H1 (cell line): ENCODE measurements at regions not wholly inside any gene's neighbourhood (a gene's known extent, or its start where the extent isn't known, plus 50 kb on each side); places are given as distances from the start of the nearest gene placed in this dataset.

Experiments
- CTCF ChIA-PET: fragments of 300-600 bp; sonication (Branson Sonifier 250); formaldehyde crosslinking; loops from one replicate; lab custom pipeline; 2021; ENCODE audit not compliant: partially characterized antibody; lab: Charles Lee
- POLR2A ChIA-PET: fragments of 300-600 bp; sonication (Branson Sonifier 250); formaldehyde crosslinking; loops from one replicate; lab custom pipeline; 2021; ENCODE audit warnings: inconsistent platforms; ENCODE audit not compliant: partially characterized antibody; lab: Charles Lee
- DNase-seq, 2 experiments: peaks; one replicate each; pipeline versions ENCODE4 v3.0.0 to v3.0.0-alpha.2; 2010 to 2022; ENCODE audit warnings: low spot score in 2 of 2, low read depth in 1 of 2, mixed read lengths in 1 of 2
- FAIRE-seq: peaks from 2 replicates; lab custom pipeline; 2011; peaks lifted over from hg19 to GRCh38; lab: Jason Lieb, UNC
- H2AFZ ChIP-seq: 2 replicates; pipeline ENCODE4 v1.8.1; 2012; ENCODE audit warnings: low read length, inconsistent platforms
- H2AK5ac ChIP-seq: 2 replicates; pipeline ENCODE4 v1.6.1; 2013; ENCODE audit warnings: low read depth, low read length
- H2BK120ac ChIP-seq: replicated peaks from 2 replicates; pipeline ENCODE3; 2013; ENCODE audit warnings: low read depth, low read length, inconsistent platforms
- H2BK12ac ChIP-seq: 2 replicates; pipeline ENCODE4 v1.6.1; 2013; ENCODE audit warnings: low read depth, low read length
- H2BK15ac ChIP-seq: 2 replicates; pipeline ENCODE4 v1.6.1; 2013; ENCODE audit warnings: low read length
- H2BK20ac ChIP-seq: 2 replicates; pipeline ENCODE4 v1.6.1; 2013; ENCODE audit warnings: low read length
- H2BK5ac ChIP-seq: 2 replicates; pipeline ENCODE4 v1.6.1; 2013; ENCODE audit warnings: low read depth, low read length
- H3K14ac ChIP-seq: 2 replicates; pipeline ENCODE4 v1.6.1; 2013; ENCODE audit warnings: inconsistent platforms; ENCODE audit not compliant: insufficient read length
- H3K18ac ChIP-seq: 2 replicates; pipeline ENCODE4 v1.6.1; 2013; ENCODE audit warnings: low read length; ENCODE audit errors: extremely low read depth
- H3K23ac ChIP-seq: 2 replicates; pipeline ENCODE4 v1.6.1; 2013; ENCODE audit warnings: inconsistent platforms; ENCODE audit not compliant: insufficient read length
- H3K23me2 ChIP-seq: 2 replicates; pipeline ENCODE4 v1.6.1; 2013; ENCODE audit warnings: low read depth, low read length
- H3K27ac ChIP-seq: 2 replicates; pipeline ENCODE4 v1.6.1; 2011; ENCODE audit warnings: low read depth, low read length, inconsistent platforms
- H3K27me3 ChIP-seq, 4 experiments: replicated peaks in 1 of 4; 1 replicate in 1 of 4; 2 replicates in 3 of 4; pipeline versions ENCODE4 v1.6.1 to v1.8.1; 2011 to 2013; ENCODE audit warnings: low read length in 3 of 4, mild to moderate bottlenecking in 3 of 4, inconsistent platforms in 2 of 4, mixed read lengths in 2 of 4, moderate library complexity in 1 of 4; ENCODE audit not compliant: control insufficient read depth in 3 of 4, insufficient read depth in 3 of 4; ENCODE audit errors: extremely low read depth in 1 of 4
- H3K36me3 ChIP-seq, 4 experiments: 2 replicates each; pipeline versions ENCODE4 v1.6.1 to v1.8.1; 2011 to 2013; ENCODE audit warnings: mild to moderate bottlenecking in 4 of 4, low read length in 3 of 4, moderate library complexity in 2 of 4, control low read depth in 1 of 4, inconsistent platforms in 1 of 4; ENCODE audit not compliant: insufficient read depth in 4 of 4, control insufficient read depth in 2 of 4
- H3K4ac ChIP-seq: replicated peaks from 2 replicates; pipeline ENCODE3; 2013; ENCODE audit warnings: low read length, low read depth, mixed read lengths, inconsistent platforms; ENCODE audit not compliant: insufficient read length
- H3K4me1 ChIP-seq, 4 experiments: replicated peaks in 1 of 4; 1 replicate in 1 of 4; 2 replicates in 3 of 4; pipeline versions ENCODE4 v1.6.1 to v1.8.1; 2011 to 2013; ENCODE audit warnings: low read length in 3 of 4, inconsistent platforms in 2 of 4, mixed read lengths in 1 of 4; ENCODE audit not compliant: insufficient read depth in 4 of 4, control insufficient read depth in 3 of 4
- H3K4me2 ChIP-seq, 2 experiments: 2 replicates each; pipeline versions ENCODE4 v1.6.1 to v1.8.1; 2011 to 2013; ENCODE audit warnings: low read depth in 2 of 2, low read length in 2 of 2, control low read depth in 1 of 2, inconsistent platforms in 1 of 2, mild to moderate bottlenecking in 1 of 2; ENCODE audit not compliant: insufficient read depth in 1 of 2
- H3K4me3 ChIP-seq, 4 experiments: fragments of 200-600, 300-600 bp in 1 of 4; sonication (generic), shearing (Covaris generic), sonication (Bioruptor Twin) in 1 of 4; 2 replicates each; pipeline versions ENCODE4 v1.5.1 to v1.8.1; 2011 to 2016; ENCODE audit warnings: low read length in 4 of 4, low read depth in 3 of 4, control low read depth in 2 of 4, inconsistent platforms in 2 of 4, mild to moderate bottlenecking in 2 of 4, mixed read lengths in 1 of 4, moderate library complexity in 1 of 4; ENCODE audit not compliant: insufficient read depth in 2 of 4; ENCODE audit errors: extremely low read depth in 1 of 4
- H3K56ac ChIP-seq: replicated peaks from 2 replicates; pipeline ENCODE3; 2013; ENCODE audit warnings: low read depth, mild to moderate bottlenecking, mixed read lengths, low read length, inconsistent platforms; ENCODE audit not compliant: insufficient read length
- H3K79me1 ChIP-seq: 2 replicates; pipeline ENCODE4 v1.6.1; 2013; ENCODE audit warnings: low read depth, low read length, control low read depth
- H3K79me2 ChIP-seq, 2 experiments: 2 replicates each; pipeline versions ENCODE4 v1.6.1 to v1.8.1; 2012 to 2013; ENCODE audit warnings: low read length in 2 of 2, mild to moderate bottlenecking in 2 of 2, inconsistent platforms in 1 of 2; ENCODE audit not compliant: insufficient read depth in 2 of 2, control insufficient read depth in 1 of 2
- H3K9ac ChIP-seq, 4 experiments: replicated peaks in 1 of 4; 1 replicate in 1 of 4; 2 replicates in 3 of 4; pipeline versions ENCODE4 v1.6.1 to v1.8.1; 2011 to 2013; ENCODE audit warnings: low read depth in 3 of 4, low read length in 3 of 4, control low read depth in 2 of 4, mild to moderate bottlenecking in 2 of 4, moderate library complexity in 2 of 4, inconsistent platforms in 1 of 4; ENCODE audit errors: extremely low read depth in 1 of 4
- H3K9me3 ChIP-seq, 2 experiments: 2 replicates each; pipeline versions ENCODE4 v1.6.1 to v1.8.1; 2012 to 2013; ENCODE audit warnings: mild to moderate bottlenecking in 2 of 2, moderate library complexity in 2 of 2, control low read depth in 1 of 2, inconsistent platforms in 1 of 2, low read depth in 1 of 2, low read length in 1 of 2, mixed read lengths in 1 of 2; ENCODE audit not compliant: insufficient read depth in 2 of 2
- H4K20me1 ChIP-seq, 2 experiments: replicated peaks in 1 of 2; 2 replicates each; pipeline versions ENCODE3 to v1.8.1; 2011 to 2013; ENCODE audit warnings: inconsistent platforms in 2 of 2, low read length in 2 of 2, mild to moderate bottlenecking in 1 of 2; ENCODE audit not compliant: insufficient read depth in 2 of 2, control insufficient read depth in 1 of 2
- H4K5ac ChIP-seq: 2 replicates; pipeline ENCODE4 v1.6.1; 2013; ENCODE audit warnings: low read length, low read depth, mixed read lengths, inconsistent platforms; ENCODE audit not compliant: insufficient read length
- H4K8ac ChIP-seq: 2 replicates; pipeline ENCODE4 v1.8.0; 2013; ENCODE audit warnings: mild to moderate bottlenecking, moderate library complexity, low read length, inconsistent platforms; ENCODE audit not compliant: insufficient read depth; ENCODE audit errors: extremely low read depth
- H4K91ac ChIP-seq: replicated peaks from 2 replicates; pipeline ENCODE3; 2013; ENCODE audit warnings: low read length, mixed read lengths, inconsistent platforms; ENCODE audit not compliant: insufficient read length
- WGBS, 2 experiments: shearing (Covaris generic) in 1 of 2; methylation state at CpG; one replicate each; pipeline versions ENCODE4 v1.1.6 to v1.1.7; 2013 to 2015; ENCODE audit warnings: low lambda C conversion rate in 2 of 2, mixed read lengths in 2 of 2, inconsistent platforms in 1 of 2, low coverage in 1 of 2, missing lambda C conversion rate in 1 of 2; ENCODE audit not compliant: insufficient replicate concordance in 2 of 2, insufficient coverage in 1 of 2, insufficient read length in 1 of 2; ENCODE audit errors: extremely low coverage in 1 of 2, missing lambda C conversion rate in 1 of 2; 5-methylcytosine and 5-hydroxymethylcytosine counted together

- 0 out of 4 replicates have a peak, but pooled peaks cover 0 to 3% of the 10 kb centered on the region in 2 experiments for H3K9me3 ChIP-seq
- WGBS, 2 experiments, result 88% methylated on average over 4 of the region's 4 CpGs; no CpG with 5 or more reads in 1 of the 2 experiments
- CTCF ChIA-PET, result interaction anchor here (0.6 to 1.3 kb wide), 2 partner anchors 12 to 480 kb away, joined by 3 to 4 read pairs; no protein-coding TSS in a partner anchor
- H3K4ac ChIP-seq, result no peak overlapping the region
- H3K79me2 ChIP-seq, result no peaks in the 10 kb centered on the region
- no peak overlapping the region for H4K5ac ChIP-seq
- no peak overlapping the region for H3K18ac ChIP-seq
- DNase-seq, result no peak
- H3K27ac ChIP-seq, result no peak overlapping the region
- H3K14ac ChIP-seq, result no peak overlapping the region
- H4K91ac ChIP-seq, result no peak overlapping the region
- H3K56ac ChIP-seq, result no peak overlapping the region
- POLR2A ChIA-PET, result no interaction called here
- no peak overlapping the region for H3K23ac ChIP-seq
- no peaks in the 10 kb centered on the region for H3K23me2 ChIP-seq
- H2AK5ac ChIP-seq, result no peak overlapping the region
- H2BK5ac ChIP-seq, result no peak overlapping the region
- H2BK20ac ChIP-seq, result no peak overlapping the region
- no peak overlapping the region for H4K8ac ChIP-seq
- H2BK12ac ChIP-seq, result no peak overlapping the region
- H4K20me1 ChIP-seq, result no peaks in the 10 kb centered on the region
- H3K27me3 ChIP-seq, result no peaks in the 10 kb centered on the region
- no peak overlapping the region for H3K9ac ChIP-seq
- H3K4me2 ChIP-seq, result no peak overlapping the region
- FAIRE-seq, result no peak
- no peaks in the 10 kb centered on the region for H3K36me3 ChIP-seq
- no peak overlapping the region for H3K4me3 ChIP-seq
- H2BK15ac ChIP-seq, result no peak overlapping the region
- H2BK120ac ChIP-seq, result no peak overlapping the region
- no peaks in the 10 kb centered on the region for H3K4me1 ChIP-seq
- H2AFZ ChIP-seq, result no peak overlapping the region
- no peaks in the 10 kb centered on the region for H3K79me1 ChIP-seq
Observed at GRCh38 chr2:174654419-174654941, 56.9 kb upstream of the WIPF1 start.
